ENCODE measurements at regions not wholly inside any gene's neighbourhood (a gene's known extent, or its start where the extent isn't known, plus 50 kb on each side); places are given as distances from the start of the nearest gene placed in this dataset.

DNA sequence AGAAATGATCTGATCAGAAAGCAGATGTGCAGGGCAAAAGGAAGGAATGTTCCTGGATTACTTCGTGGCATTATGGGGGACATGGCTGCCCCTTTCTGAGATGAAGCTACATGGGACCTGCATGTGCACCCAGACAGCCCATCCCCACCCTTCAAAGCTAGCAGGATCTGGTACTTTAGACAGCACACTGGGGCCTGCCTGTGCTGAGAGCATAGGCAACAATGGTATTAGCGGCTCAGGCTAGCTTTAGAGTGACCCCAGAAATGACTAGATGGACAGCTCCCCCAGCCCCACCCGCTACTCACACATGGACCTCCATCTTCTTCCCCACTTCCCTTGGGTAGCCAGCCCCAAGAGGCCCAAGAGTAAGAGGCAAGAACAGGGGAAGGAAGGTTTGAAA lies 61.5 kb upstream of the NFE2L2 start:
- 83 to 96% methylated on average over 3 of the region's 3 CpGs for WGBS, 2 donors
- TF ChIP-seq, protein P1, sequence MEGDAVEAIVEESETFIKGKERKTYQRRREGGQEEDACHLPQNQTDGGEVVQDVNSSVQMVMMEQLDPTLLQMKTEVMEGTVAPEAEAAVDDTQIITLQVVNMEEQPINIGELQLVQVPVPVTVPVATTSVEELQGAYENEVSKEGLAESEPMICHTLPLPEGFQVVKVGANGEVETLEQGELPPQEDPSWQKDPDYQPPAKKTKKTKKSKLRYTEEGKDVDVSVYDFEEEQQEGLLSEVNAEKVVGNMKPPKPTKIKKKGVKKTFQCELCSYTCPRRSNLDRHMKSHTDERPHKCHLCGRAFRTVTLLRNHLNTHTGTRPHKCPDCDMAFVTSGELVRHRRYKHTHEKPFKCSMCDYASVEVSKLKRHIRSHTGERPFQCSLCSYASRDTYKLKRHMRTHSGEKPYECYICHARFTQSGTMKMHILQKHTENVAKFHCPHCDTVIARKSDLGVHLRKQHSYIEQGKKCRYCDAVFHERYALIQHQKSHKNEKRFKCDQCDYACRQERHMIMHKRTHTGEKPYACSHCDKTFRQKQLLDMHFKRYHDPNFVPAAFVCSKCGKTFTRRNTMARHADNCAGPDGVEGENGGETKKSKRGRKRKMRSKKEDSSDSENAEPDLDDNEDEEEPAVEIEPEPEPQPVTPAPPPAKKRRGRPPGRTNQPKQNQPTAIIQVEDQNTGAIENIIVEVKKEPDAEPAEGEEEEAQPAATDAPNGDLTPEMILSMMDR (IDR thresholded peaks at IDR 0.05) = no peak
- TF ChIP-seq POLR2A (IDR thresholded peaks at IDR 0.05) = no peak
- H3K4me1 ChIP-seq = peaks cover 0 to 20% of the 10 kb centered on the region in 2 donors
- intact Hi-C loops (cut with DNase I) = loop anchor here (10.0 kb wide), 1 partner anchor 61 kb away; the partner anchor contains the start of gene NFE2L2
- H3K27me3 ChIP-seq = no peaks in the 10 kb centered on the region
- H3K27ac ChIP-seq = peak overlapping the region in 1 of 3 donors; percentile 24
- H3K4me3 ChIP-seq (replicated peaks in 1 of 3) = no peak overlapping the region
- no peaks in the 10 kb centered on the region for H3K9me3 ChIP-seq
- H3K36me3 ChIP-seq = no peaks in the 10 kb centered on the region
- no peak for DNase-seq

DNA sequence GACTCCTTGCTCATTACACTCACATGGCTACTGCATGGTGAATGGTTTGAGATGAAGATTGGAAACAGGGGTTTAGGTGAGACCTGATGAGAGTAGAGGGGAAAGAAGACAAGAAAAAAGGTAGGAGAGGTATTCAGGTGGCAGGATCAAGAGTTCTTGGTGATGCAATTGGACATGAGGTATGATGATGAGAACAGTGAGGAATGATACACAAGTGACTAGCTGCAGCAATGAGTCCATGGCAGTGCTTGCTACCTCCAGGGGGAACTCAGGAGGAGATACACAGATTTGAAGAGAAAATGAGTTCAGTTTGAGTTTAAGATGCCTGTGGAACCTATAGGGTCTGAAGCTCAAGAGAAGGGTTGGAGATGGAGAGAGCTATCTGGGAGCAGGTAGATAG lies 62.1 kb upstream of the NFE2L2 start:
- intact Hi-C loops (cut with DNase I) = loop anchor here (10.0 kb wide), 1 partner anchor 62 kb away; the partner anchor contains the start of gene NFE2L2
- H3K4me1 ChIP-seq = peaks cover 0 to 24% of the 10 kb centered on the region in 2 donors
- TF ChIP-seq POLR2A (IDR thresholded peaks at IDR 0.05) = no peak
- TF ChIP-seq, protein P1 (IDR thresholded peaks at IDR 0.05) = no peak
- H3K27ac ChIP-seq = peak overlapping the region in 1 of 3 donors; percentile 24
- H3K4me3 ChIP-seq (replicated peaks in 1 of 3) = no peak overlapping the region
- H3K36me3 ChIP-seq = no peaks in the 10 kb centered on the region
- DNase-seq = no peak
- H3K9me3 ChIP-seq = no peaks in the 10 kb centered on the region
- H3K27me3 ChIP-seq = no peaks in the 10 kb centered on the region

DNA sequence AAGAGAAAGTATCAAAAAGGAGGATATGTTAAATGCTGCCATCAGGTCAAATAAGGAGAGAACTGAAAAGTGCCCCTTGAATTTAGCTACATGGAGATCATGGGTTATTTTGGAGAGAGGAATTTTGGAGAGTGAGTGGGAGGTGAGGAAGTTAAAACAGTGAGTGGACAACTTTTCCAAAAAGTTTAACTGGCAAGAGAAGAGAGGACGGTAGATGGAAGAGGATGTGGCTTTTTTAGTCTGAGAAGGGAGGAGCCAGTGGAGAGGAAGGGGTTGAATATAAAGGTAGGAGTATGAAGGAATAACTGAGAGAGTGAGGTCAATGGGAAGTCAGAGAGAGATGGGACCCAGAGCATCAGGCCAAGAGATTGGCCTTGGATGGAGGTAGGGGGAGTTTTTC lies 62.5 kb upstream of the NFE2L2 start:
- Histone ChIP-seq H3K36me3 (no peaks in the 10 kb centered on the region), H3K27me3 (no peaks in the 10 kb centered on the region), H3K4me3 (replicated peaks in 1 of 3) (no peak overlapping the region), H3K9me3 (no peaks in the 10 kb centered on the region), H3K27ac (no peak overlapping the region), H3K4me1 (peaks cover 0 to 27% of the 10 kb centered on the region in 2 donors)
- intact Hi-C loops (cut with DNase I) = loop anchor here (10.0 kb wide), 1 partner anchor 62 kb away; the partner anchor contains the start of gene NFE2L2
- WGBS, 2 donors = 57 to 77% methylated on average over 1 of the region's 1 CpG
- TF ChIP-seq POLR2A (IDR thresholded peaks at IDR 0.05) = no peak
- TF ChIP-seq, protein P1 (IDR thresholded peaks at IDR 0.05) = no peak
- no peak for DNase-seq

DNA sequence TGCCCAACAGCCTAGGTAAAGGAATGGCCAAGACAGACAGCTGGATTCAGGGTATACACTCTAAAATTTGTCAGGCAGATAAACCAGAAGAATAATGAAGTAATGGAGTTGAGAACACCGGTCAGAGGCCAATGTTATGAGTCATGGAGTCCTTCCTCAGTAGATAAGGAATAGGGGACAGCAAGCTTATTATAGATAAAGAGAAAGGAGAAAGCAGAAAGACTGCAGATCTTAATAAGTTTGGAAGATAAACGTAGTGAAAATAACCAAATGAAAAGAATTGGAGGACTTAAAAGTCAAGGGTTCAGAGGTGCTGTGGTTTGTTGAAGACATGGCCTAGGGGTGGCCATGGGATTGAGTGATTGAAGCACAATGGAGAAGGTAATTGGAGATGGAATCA lies 63.5 kb upstream of the NFE2L2 start:
- H3K36me3 ChIP-seq = no peaks in the 10 kb centered on the region
- H3K27me3 ChIP-seq = no peaks in the 10 kb centered on the region
- 88 to 95% methylated on average over 2 of the region's 2 CpGs for WGBS, 2 donors
- no peaks in the 10 kb centered on the region for H3K9me3 ChIP-seq
- no peak overlapping the region for H3K4me3 ChIP-seq (replicated peaks in 1 of 3)
- no peak for DNase-seq
- intact Hi-C loops (cut with DNase I) = loop anchor here (10.0 kb wide), 1 partner anchor 63 kb away; the partner anchor contains the start of gene NFE2L2
- TF ChIP-seq, protein P1 (IDR thresholded peaks at IDR 0.05) = no peak
- no peak for TF ChIP-seq POLR2A (IDR thresholded peaks at IDR 0.05)
- H3K4me1 ChIP-seq = peaks cover 0 to 21% of the 10 kb centered on the region in 2 donors
- no peak overlapping the region for H3K27ac ChIP-seq

DNA sequence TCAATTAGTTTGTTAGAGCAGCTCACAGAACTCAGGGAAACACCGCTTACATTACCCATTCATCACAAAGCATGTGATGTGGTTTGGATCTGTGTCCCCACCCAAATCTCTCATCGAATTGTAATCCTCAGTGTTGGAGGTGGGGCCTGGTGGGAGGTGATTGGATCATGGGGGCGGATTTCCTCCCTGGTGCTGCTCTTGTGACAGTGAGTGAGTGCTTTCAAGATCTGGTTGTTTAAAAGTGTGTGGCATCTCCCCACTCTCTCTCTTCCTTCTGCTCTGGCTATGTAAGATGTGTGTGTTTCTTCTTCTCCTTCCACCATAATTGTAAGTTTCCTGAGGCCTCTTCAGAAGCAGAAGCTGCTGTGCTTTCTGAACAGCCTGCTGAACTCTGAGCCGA lies 63.5 kb upstream of the AGPS start:
- H3K27me3 ChIP-seq = no peaks in the 10 kb centered on the region
- H3K4me1 ChIP-seq = peaks cover 0 to 16% of the 10 kb centered on the region in 2 donors
- H3K36me3 ChIP-seq = no peaks in the 10 kb centered on the region
- H3K27ac ChIP-seq = no peak overlapping the region
- H3K9me3 ChIP-seq = no peaks in the 10 kb centered on the region
- intact Hi-C loops (cut with DNase I) = loop anchor here (10.0 kb wide), 1 partner anchor 64 kb away; the partner anchor contains the start of gene NFE2L2
- H3K4me3 ChIP-seq (replicated peaks in 1 of 3) = no peak overlapping the region
- no peak for DNase-seq
- WGBS, 2 donors = 88 to 90% methylated on average over 4 of the region's 4 CpGs
- TF ChIP-seq, protein P1 (IDR thresholded peaks at IDR 0.05) = no peak
- no peak for TF ChIP-seq POLR2A (IDR thresholded peaks at IDR 0.05)
